ENCODE measurements at regions not wholly inside any gene's neighbourhood (a gene's known extent, or its start where the extent isn't known, plus 50 kb on each side); places are given as distances from the start of the nearest gene placed in this dataset.

DNA sequence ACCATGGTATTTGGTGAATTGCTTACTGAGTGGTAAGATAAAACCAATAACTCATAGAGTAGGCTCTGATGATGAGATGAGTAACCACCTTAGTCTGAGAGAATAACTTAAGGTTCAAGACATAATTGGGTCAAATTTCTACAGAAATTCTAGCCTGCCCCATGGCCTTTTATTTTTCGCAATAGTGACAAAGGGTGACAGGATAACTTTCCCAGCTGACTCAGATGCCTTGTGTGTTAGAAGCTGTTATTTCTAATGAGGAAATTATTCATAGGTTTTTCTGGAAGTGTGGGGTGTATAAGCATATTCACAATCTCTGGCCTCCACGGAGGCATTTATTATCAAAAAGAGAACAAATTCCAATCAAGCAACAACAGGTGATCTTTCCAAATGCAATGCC lies 159.0 kb downstream of the NUP35 start:
- DNase-seq (ENCODE audit: low read depth) = no peak

DNA sequence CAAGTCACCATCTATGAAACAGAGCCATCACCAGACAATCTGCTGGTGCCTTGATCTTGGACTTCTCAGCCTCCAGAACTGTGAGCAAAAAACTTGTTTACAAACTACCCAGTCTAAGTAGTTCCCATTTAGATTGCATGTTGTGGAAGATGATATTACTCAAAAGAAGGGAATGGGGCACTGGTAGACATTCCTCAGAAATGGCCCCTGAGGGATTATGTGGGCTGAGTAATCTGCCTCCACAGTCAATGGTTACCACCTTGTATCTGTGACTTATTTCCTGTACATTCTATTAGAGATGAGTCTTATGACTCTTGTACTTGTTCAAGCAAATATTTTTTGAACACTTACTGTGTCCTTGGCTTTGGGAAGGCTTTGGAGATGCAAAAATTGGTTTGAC lies 160.4 kb downstream of the NUP35 start:
- peak; percentile 17 for DNase-seq (ENCODE audit: low read depth)

DNA sequence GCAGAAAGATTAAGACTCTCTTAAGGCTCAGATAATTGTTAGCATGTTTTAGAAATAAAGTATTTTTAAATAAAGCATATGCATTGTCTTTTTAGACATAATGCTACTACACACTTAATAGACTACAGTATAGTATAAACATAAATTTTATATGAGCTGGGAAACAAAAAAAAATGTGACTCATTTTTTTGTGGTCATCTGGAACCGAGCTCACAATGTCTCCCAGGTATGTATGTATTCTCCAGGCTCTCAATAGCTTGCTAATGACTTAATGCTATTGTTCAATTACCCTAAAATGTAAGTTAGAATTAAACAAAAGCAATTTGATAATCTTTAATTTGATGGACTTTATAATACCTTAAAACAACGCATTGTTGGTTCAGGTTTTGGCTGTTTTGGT lies 167.2 kb downstream of the NUP35 start:
- DNase-seq (ENCODE audit: low read depth) = no peak

DNA sequence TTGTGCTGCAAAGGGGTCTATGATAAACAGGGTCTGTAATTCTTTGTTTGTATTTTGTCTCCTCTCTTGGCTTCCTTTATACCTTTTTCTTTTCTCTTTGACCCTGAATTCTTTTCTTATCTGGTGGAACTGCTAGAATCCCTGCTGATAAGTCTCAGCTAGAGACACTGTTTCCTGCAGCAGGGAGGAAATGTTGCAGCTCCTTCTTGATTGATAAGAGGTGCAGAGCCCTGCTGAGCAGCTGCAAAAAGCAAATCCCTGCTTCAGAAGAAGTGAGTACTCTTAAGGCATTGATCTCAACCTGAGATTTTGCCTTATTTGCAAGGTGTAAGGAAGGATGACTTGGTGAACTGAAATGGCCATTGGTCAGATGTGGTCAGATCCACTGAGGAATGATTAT lies 167.8 kb downstream of the NUP35 start:
- no peak for DNase-seq (ENCODE audit: low read depth)

DNA sequence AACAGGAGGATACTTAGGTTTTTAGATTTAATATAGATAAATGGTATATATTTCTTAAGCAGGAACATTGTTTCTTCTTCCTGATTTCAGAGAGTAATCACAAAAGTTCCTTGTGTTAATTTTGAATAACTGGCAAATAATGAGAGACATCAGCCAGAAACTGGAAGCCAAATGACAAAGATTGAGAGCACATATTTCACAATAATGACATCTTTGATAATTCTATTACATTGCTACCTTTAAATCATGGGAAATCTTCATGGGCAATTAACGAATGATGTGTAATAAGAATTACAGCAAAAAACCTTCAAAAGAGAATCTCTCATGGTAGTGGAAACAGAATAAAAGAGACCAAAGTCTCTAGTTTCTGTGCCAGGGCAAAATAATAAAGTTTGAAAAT lies 215.1 kb downstream of the NUP35 start:
- no peak for DNase-seq (ENCODE audit: low read depth)

DNA sequence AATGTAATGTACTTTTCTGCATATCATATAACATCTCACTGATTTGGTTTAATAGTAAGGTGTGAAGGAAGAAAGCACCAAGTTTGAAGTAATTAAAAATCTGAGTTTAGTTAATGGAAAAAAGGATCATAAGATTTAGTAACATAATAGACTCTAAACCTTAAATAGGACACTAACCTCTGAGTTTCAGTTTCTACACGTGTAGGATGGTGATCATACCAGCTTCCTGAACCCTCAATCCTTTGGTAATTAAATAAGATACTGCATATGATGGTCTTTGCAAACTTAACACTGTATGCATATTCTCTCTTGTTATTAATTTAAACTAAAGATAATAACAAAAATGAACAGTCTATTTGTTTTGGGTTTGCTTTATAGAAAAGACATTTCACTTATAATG lies 216.8 kb downstream of the NUP35 start:
- DNase-seq (ENCODE audit: low read depth) = no peak

DNA sequence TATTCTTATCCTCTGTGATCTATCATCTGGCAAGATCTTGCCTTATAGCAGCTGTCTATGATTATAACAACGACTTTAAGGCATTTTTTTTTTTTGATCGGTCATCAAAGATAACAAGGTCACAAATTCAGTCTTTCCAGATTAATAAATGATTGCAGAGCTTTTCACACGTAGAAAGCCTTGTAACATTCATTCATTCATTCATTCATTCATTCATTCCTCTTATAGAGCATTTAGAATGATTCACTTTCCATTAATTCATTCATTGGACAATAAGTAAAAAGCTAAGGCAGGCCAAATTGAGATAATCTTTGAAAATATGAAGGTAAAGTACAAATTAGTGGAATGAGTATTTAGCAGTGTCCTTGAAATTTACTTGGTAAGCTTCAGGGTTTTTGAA lies 223.7 kb downstream of the NUP35 start:
- DNase-seq (ENCODE audit: low read depth) = no peak

DNA sequence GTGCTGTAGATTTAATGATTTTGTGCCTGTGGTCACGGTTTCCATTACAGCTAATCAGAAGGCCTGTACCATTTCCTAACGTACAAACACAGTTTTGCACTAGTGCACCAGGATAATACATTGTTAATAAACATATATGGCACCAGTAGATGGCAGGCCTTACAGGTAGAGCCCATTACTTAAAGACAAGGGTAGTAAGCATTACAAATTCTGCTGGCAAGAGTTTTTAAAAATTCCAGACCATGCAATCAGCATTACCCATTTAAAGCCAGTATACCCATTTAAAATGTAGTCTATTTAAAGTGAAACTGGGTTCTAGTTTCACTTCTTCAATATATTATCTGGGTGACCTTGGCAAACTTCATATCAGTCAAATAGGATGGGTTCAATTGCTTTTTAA lies 224.2 kb downstream of the NUP35 start:
- DNase-seq (ENCODE audit: low read depth) = no peak

DNA sequence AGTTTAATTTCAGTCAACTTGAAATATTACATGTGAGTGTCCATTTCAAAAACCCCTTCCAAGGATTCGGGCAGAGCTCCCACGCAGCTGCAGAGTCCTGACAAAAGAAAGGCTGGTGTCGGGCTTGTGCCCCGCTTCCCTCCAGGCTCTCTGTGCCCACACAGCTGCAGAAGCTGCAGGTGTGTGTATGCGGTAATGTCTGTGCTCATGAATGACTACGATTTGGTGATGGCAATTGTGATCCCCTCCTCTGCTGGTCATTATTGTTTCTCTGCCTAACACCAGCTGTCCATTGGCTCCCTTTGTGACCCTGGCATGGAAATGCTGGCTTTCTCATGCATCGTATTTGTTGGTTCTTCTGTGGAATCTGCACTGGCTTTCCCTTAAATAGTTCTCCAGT lies 224.8 kb downstream of the NUP35 start:
- DNase-seq (ENCODE audit: low read depth) = peak; percentile 32

DNA sequence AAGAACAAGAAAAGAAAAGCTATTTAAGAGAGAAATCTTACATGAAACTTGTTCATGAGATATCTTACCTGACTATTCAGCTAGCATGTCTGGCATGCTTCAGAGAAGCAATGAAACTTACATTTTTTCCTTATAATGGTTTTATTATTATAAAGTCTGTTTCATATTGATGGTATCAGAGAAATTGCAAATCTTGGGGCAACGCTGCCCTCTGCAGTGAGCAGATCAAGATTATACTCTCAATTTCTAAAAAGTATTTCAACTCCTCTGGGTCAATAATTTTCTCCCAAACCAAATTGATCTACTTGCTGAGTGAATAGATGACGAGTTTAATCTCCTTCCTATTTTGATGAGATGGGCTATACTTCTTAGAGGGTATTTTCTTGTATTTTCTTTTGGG lies 235.6 kb downstream of the NUP35 start:
- DNase-seq (ENCODE audit: low read depth) = peak; percentile 17

DNA sequence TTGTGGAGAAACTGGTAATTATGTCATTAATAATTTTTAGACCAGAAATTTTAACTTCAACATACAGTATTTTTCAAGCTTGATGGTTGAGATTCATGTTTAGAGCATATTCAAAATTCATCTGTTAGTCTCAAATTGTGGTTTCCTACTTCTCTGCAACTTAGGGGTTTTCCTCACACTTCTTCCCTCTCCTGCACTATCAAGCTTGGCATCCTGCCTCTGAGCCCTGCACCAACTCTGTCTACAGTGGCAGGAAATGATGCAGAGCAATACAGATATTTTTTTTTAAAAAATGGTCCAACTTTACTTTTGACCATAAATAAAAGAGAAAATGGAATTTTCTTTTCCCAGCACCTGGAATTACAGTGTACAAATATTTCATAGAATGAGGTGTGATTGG lies 247.3 kb downstream of the NUP35 start:
- no peak for DNase-seq (ENCODE audit: low read depth)

DNA sequence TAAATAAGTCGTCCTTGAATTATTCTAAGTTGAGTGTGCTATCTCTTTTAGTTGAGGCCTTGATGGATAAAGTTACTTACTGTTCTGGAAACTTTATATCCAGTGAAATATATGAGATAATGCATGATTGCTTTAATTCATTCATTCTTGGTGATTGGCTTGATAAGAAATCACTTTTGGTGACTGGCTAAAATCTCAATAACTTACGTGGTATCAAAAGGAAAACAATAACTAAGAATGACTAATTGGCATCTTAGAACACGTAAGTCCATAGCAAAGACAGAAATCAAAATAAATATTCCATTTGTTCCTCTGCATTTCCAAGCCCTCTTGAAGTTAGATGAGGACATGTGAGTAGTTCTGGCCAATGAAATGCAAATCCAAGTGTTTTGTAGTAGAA lies 251.6 kb downstream of the NUP35 start:
- no peak for DNase-seq (ENCODE audit: low read depth)

DNA sequence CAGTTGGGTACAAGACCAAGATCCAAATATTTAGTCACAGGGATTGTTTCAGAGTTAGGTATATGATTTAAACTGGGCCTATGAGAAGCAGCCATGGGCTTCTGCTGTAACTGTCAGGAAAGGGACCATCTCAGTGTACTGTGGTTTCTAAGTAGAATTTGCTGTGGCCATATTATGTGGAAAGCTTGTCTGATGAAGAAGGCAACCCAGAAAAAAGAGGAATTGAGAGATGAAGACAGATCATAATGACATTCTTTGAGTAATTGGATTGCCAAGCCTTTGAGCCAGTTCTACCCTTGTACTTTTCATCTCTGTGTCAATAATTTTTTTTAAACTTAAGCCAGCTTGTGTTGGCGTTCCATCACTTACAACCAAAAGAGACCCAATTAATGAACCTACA lies 259.6 kb downstream of the NUP35 start:
- no peak for DNase-seq (ENCODE audit: low read depth)

DNA sequence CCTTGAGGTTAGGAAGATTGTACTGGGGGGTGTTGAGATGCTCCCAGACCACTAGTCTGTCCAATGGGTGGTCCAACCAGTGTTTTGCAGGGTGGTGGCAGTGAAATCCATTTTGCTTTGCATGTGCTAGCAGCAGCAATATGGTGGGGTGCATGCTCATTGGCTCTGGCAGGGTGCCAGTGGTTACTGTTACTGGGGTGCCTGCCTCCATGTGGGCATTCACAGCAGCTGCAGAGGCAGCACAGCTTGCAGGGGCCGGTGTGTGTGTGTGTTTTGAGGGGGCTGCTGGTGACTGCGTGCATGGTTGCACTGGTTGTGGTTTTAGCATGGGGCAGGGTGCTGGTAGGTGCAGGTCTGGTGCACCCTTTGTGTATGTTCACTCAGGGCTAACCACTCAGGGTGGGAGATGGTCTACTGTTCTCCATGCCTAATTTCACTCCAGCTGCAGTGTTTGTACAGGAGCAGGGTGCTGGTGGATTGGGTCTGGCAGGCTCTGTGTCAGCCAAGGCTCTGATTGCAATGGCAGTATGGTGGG lies 265.4 kb downstream of the NUP35 start:
- no peak for DNase-seq (ENCODE audit: low read depth)

DNA sequence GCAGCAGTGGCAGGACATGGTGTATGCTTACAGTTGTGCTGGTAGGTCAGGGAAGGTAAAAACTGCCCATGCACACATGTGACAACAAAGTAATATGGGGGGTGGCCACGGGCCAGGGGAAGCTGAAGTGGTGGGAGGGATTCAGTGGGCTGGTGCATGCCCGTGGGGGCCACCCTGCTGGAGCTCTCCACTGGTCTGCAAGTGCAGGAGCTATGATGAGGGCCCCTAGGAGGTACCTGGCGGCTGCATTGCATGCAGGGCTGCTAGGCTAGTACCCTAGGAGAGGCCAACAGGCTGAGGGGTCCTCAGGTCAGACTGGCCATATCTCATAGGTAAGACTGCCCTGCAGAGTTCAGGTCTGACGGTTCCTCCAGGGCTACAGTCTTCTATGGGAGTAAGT lies 265.9 kb downstream of the NUP35 start:
- DNase-seq (ENCODE audit: low read depth) = no peak

DNA sequence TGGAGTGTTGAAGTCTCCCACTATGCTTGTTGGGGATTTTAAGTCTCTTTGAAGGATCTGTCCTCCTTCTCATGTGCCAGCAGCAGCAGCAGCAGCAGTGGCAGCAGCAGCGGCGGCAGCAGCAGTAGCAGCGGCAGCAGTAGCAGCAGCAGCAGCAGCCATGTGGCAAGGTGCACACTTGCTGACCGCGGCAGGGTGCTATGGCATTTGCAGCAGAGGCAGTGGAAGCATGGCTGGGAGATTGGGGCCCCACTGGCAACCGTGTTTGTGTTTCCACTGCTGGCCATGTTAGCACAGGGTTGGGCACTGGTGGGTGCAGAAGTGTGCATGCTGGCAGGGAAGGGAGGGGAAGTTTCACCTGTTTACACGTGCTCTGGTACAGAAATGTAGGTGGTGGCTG lies 280.1 kb downstream of the NUP35 start:
- no peak for DNase-seq (ENCODE audit: low read depth)

DNA sequence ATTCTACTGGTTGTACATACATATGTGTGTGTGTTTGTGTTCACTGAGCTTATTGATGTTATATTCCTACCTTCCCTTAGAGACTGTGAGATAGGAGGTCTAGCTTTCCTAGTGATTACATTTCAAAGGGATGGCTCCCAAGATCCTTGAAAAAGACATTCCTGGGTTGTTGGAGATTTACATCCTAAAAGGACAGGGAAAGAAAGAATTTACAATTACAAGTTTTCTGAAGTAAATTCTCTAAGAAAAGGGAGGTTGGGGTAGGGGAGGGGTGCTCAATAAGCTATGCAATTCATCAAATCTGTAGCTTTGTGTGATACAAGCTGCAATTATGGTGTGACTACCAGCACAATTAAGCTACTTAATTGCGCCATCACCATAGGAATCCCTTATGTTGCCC lies 284.3 kb downstream of the NUP35 start:
- DNase-seq (ENCODE audit: low read depth) = no peak

DNA sequence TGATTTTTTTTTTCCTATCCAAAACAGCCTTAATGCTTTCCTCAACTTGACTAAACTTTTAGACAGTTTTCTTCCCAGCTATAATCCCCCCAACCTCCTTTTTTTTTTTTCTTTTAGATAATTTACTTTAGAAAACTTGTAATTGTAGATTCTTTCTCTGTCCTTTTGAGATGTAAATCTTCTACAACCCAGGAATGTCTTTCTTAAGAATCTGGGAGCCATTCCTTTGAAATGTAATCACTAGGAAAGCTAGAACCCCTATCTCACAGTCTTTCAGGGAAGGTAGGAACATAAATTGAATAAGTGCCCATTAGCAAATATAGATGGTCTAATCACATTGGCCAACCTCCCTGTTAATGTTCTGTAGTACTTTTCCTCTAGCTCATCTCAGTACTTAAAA lies 285.4 kb downstream of the NUP35 start:
- no peak for DNase-seq (ENCODE audit: low read depth)

DNA sequence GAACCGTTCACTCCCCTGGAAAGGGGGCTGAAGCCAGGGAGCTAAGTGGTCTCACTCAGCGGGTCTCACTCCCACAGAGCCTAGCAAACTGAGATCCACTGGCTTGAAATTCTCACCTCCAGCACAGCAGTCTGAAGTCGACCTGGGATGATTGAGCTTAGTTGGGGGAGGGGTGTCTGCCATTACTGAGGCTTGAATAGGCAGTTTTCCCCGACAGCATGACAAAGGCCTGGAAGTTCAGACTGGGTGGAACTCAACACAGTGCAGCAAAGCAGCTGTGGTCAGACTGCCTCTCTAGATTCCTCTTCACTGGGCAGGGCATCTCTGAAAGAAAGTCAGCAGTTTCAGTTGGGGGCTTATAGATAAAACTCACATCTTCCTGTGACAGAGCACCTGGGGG lies 292.5 kb downstream of the NUP35 start:
- no peak for DNase-seq (ENCODE audit: low read depth)

DNA sequence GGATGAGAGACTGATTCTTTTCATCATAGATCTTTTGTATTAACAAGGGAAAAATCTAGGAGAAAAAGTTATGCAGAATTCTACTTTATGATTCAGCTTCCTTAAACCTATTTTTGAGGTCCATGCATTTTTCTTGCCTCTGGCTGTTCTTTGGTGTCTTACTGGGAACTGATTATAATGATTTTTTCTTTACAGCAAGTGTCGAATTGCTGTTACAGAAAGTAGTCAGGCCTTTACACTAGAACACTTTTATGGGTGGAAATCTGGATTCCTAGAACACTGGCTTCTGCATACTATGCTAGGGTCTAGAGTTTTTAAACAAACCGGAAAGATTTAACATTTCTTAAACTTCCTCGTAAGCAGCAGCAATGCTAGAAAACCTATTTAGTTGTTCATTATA lies 302.6 kb downstream of the NUP35 start:
- no peak for DNase-seq (ENCODE audit: low read depth)

DNA sequence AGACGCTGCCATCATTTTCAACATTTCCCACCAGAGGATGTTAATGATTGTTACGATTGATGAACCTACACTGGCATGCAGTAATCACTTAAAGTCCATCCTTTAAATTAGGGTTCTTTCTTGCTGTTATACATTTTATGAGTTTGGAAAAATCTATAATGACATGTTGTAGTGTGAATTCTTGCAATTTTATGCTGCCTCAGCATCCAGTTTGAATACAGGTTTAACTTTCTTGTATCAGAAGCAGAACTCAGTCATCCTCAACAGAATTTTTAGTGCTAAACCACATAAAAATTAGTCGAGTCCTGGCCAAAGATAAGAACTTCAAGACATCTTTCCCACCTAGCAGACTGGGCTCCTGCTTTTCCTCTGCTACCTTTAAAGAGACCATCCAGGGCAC lies 303.3 kb downstream of the NUP35 start:
- DNase-seq (ENCODE audit: low read depth) = no peak

DNA sequence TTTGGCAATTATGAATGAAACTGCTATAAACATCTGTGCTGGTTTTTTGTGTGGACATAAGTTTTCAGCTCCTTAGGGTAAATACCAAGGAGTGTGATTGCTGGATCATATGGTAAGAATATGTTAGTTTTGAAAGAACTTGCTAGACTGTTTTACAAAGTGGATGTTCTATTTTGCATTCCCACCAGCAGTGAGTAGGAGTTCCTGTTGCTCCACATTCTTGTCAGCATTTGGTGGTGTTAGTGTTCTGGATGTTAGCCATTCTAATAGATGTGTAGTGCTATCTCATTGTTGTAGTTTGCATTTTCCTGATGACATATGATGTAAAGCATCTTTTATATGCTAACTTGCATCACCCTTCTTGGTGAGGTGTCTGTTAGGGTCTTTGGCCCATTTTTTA lies 304.6 kb downstream of the NUP35 start:
- no peak for DNase-seq (ENCODE audit: low read depth)

DNA sequence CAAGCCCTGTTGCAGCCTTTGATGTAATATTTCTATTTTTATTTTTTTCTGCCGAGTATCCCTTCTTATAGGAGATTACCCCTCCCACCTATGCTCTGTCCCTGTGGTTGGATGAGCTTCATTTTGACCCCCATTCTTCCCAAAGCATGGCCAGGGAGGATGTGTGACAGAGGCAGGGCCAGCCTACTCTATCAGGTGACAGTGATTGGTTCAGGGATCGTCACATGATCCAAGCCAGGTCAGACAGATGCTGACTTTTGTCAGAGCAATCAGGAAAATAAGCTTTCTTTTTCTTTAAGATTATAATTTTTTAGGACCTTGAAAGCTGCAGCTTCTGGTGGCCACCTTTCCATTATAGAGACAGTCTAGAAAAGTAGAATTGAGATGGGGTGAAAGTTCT lies 314.3 kb downstream of the NUP35 start:
- DNase-seq (ENCODE audit: low read depth) = no peak

DNA sequence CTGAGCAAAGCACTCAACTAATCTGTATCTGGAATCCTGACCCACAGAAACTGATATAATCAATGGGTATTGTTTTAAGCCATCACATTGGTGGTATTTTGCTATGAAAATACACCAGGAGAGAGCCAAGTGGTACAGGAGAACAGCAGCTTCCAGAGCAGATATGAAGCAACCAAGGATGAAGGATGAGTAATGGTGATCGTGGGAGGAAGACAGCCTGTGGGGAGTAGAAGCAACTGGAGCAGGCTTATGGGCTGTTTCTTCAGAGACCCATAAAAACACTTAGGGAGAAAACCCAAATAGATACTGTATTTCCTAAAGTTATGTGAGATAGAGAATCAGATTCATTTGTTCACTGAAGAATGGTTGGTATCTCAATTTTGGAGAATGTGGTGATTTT lies 330.8 kb downstream of the NUP35 start:
- DNase-seq (ENCODE audit: low read depth) = no peak

All from myocyte (in vitro differentiated cells).